DND-41 (cell line): ENCODE measurements at regions not wholly inside any gene's neighbourhood (a gene's known extent, or its start where the extent isn't known, plus 50 kb on each side); places are given as distances from the start of the nearest gene placed in this dataset.

Source experiments
- CTCF ChIP-seq: IDR thresholded peaks from 2 replicates; pipeline ENCODE4 v1.5.1; 2012; ENCODE audit warnings: borderline replicate concordance, low read length, moderate library complexity, mild to moderate bottlenecking; ENCODE audit not compliant: poor library complexity, severe bottlenecking; ENCODE audit errors: extremely low read depth
- EZH2 ChIP-seq: IDR thresholded peaks from 3 replicates; pipeline ENCODE4 v1.6.1; 2012; ENCODE audit warnings: borderline replicate concordance, low read depth, mild to moderate bottlenecking, moderate library complexity, low read length, inconsistent platforms; ENCODE audit not compliant: severe bottlenecking

- TF ChIP-seq CTCF, result no peak
- TF ChIP-seq EZH2, result no peak
Measured at GRCh38 chr17:52537421-52537820, 378.9 kb upstream of the CA10 start.
